GM12872 (cell line): ENCODE measurements at regions not wholly inside any gene's neighbourhood (a gene's known extent, or its start where the extent isn't known, plus 50 kb on each side); places are given as distances from the start of the nearest gene placed in this dataset.

Experiments used
- CTCF ChIP-seq: IDR thresholded peaks from 3 replicates; pipeline ENCODE4 v1.5.1; 2011; ENCODE audit warnings: low read depth, mild to moderate bottlenecking, low read length, moderate library complexity; ENCODE audit not compliant: insufficient read depth

- TF ChIP-seq CTCF: no peak
These were observed 88.3 kb upstream of the GADD45A start for GRCh38 chr1:67596674-67597073.

GRCh38 chr1:67597336-67597735 lies 87.7 kb upstream of the GADD45A start:
- no peak for TF ChIP-seq CTCF

GRCh38 chr1:67599085-67599484 lies 85.9 kb upstream of the GADD45A start:
- no peak for TF ChIP-seq CTCF

GRCh38 chr1:67601539-67601938 lies 83.5 kb upstream of the GADD45A start:
- no peak for TF ChIP-seq CTCF

- no peak for TF ChIP-seq CTCF
These were observed 83.0 kb upstream of the GADD45A start for GRCh38 chr1:67601955-67602354.

- TF ChIP-seq CTCF: no peak
These were observed 80.2 kb upstream of the GADD45A start for GRCh38 chr1:67604778-67605177.

- no peak for TF ChIP-seq CTCF
These were observed 79.7 kb upstream of the GADD45A start for GRCh38 chr1:67605209-67605780.
